Hematopoietic multipotent progenitor cell treated with erythropoietin and hydrocortisone succinate and interleukin-3 and kit ligand, for 4 days (in vitro differentiated cells): ENCODE measurements at regions not wholly inside any gene's neighbourhood (a gene's known extent, or its start where the extent isn't known, plus 50 kb on each side); places are given as distances from the start of the nearest gene placed in this dataset.
A peak's percentile ranks its signal among the peaks of the same experiment; 100 is the strongest.
"Not testable (repeated sequence)": the region's sequence is repeated elsewhere in the genome, so short reads cannot be mapped to it uniquely, and the experiment has no call there.

Experiments used
- DNase-seq: peaks from one replicate; pipeline ENCODE4 v3.0.0-alpha.2; 2015

DNA sequence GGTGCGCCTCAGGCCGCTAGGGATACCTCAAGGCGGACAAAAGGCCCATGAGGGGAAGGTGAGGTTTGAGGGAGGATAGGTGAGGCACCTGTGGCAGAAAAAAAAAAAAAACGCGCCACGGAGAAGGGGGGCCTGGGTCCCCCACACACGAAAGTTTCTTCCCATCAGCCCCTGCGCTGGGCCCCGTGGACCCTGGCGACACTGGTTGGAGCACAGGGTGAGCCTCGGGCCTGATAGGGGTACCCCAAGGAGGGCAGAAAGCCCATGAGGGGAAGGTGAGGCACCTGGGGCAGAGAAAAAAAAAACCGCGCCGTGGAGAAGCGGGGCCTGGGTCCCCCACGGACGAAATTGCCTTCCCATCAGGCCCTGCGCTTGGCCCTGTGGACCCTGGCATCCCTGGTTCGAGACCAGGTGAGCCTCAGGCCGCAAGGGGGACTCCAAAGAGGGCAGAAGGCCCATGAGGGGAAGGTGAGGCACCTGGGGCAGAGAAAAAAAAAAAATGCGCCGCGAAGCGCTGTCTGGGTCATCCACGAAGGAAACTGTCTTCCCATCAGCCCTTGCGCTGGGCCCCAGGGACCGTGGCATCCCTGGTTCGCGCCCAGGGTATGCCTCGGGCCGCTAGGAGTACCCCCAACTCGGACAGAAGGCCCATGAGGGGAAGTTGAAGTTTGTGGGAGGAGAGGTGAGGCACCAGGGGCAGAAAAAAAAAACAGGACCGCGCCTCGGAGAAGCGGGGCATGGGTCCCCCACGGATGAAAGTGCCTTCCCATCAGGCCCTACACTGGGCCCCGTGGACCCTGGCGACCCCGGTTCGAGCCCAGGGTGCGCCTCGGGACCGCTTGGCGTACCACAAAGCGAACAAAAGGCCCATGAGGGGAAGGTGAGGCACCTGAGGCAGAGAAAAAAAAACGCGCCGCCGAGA, 226.2 kb downstream of the CCDC74A start:
- DNase-seq = no peak

GRCh38 chr2:131754929-131755720, 227.4 kb downstream of the CCDC74A start:
- DNase-seq = no peak

DNA sequence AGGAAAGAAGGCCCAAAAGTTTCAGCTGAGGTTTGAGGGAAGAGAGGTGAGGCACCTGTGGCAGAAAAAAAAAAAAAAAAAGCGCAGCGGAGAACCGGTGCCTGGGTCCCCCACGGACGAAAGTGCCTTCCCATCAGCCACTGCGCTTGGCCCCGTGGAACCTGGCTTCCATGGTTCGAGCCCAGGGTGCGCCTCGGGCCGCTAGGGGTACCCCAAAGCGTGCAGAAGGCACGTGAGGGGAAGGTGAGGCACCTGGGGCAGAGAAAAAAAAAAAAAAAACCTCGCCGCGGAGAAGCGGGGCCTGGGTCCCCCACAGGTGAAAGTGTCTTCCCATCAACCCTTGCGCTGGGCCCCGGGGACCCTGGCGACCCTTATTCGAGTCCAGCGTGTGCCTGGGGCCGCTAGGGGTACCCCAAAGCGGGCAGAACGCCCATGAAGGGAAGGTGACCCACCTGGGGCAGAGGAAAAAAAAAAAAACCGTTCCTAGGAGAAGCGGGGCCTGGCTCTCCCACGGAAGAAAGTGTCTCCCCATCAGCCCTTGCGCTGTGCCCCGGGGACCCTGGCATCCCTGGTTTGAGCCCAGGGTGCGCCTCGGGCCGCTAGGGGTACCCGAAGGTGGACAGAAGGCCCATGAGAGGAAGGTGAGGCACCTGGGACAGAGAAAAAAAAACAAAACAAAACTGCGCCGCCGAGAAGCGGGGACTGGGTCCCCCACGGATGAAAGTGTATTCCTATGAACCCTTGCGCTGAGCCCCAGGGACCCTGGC, 228.6 kb downstream of the CCDC74A start:
- DNase-seq = no peak

DNA sequence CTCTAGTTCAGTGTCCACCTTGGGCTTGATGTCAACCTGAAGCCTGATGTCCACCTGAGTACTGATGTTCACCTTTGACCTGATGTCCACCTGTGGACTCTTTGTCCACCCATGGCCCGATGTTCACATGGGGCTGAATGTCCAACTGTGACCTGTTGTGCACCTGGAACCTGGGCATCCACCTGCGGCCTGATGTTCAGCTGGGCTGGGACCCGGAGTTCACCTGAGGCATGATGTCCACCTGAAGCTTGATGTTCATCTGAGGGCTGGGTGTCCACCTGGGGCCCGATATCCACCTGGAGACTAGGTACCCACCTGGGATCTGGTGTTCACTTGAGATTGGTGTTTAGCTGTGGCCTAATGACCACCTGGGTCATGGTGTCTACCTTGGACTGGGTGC, 231.3 kb downstream of the CCDC74A start:
- not testable (repeated sequence) for DNase-seq

DNA sequence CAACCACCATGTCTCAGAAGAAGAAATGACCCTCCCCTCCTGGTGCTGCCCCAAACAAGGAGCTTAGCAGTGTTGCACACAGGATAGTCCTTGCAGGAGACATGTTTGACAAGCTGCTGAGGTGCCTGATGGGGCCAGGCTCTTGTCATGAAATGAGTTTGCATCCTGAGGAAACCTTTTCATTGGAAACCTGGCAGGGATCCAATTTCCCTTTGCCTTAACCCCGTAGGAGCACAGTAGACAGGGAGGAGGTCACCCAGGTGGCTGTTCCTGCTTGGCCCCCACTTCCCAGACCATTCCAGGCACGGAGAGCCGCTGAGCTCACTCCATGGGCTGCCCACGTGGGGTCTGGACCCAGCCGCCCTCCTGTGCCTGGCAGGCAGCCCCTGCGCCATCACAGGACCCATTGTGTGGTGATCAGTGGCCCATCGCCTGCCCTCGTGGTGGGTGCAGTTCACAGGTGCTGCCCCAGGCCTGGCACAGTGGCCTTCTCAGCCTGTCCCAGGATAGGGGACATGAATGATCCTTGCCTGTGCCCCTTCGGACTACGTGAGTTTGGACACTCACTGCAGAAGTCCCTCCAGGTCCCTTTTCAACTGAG, 247.4 kb downstream of the CCDC74A start:
- not testable (repeated sequence) for DNase-seq

GRCh38 chr2:131775903-131776506, 248.3 kb downstream of the CCDC74A start:
- DNase-seq = not testable (repeated sequence)

- DNase-seq = not testable (repeated sequence)
Measured at GRCh38 chr2:131780446-131780845, 252.8 kb downstream of the CCDC74A start.

DNA sequence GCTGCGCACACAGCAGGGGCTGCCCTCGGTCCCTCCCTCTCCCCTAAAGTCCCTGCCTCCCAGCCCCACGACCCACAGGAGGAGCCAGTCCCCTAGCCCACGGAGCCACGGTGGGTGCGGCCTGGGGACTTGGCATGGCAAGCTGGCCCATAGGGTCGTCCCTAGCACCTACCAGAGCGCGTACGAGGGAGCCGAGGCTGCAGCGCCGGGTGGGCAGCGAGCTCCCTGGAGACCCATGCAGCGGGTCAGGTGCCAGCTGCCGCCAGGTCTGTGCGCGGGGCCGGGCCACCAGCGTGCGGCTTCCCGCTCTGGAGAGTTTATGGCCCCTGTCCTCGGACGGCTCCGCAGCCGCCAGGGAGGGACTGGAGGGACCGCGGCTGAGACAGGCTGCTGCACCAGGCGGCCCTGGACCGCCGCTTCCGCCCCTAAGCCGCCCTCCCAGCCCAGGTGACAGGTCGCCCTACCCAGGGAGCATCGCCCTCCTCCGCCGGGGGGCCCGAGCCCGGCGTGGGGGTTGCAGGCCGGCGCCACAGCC, 273.6 kb downstream of the CCDC74A start:
- no peak for DNase-seq

DNA sequence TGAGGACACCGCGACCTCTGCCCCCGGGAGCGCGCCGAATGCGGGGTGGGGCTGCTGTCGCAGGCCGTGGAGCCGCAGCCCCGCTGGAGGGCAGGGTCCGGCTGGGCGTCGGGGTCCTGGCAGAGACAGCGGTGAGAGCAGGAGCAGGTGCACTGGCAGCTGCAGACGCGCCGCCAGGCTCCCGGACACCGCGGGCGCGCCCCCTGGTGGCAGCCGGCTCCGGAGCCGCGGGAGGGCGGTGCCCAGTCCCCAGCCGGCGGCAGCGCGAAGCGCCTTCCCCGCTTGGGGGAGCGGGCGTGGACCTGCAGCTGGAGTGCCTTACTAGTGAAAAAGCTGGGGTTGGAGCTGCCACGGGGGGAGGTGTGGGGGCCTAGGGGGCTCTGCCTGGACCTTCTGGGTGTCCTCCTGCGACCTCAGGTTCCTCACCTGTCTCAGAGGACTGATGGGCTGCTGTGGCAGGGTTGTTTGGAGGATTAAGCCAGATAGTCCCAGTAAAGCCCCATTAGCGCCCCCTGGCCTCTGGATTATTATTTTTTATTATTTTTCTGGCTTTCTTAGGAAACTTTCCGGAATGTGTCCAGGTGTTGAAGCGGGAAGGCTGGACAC, 274.2 kb downstream of the CCDC74A start:
- DNase-seq = peak; percentile 78

DNA sequence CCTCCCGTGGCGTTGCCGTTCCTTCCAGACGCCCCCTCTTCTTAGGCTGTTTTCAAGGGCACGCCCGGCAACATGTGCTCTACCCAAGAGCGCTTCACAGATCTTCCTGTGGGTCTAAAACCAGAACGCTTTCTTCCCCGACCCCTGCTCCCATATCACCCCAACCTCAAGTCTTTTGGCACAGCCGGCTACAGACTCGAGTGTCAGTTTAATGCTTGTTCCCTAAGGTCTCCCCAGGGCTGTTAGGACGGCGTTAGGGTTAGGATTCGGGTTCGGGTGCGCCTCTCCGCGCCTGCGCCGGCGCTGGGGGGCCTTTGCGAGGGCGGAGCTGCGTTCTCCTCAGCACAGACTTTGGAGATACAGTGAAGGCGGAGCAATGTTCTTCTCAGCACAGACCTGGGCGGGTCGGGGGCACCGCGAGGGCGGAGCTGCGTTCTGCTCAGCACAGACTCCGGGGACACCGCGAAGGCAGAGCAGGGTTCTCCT, 274.7 kb downstream of the CCDC74A start:
- DNase-seq = peak; percentile 59

- DNase-seq = not testable (repeated sequence)
Measured at GRCh38 chr2:131803237-131803636, 275.5 kb downstream of the CCDC74A start.

DNA sequence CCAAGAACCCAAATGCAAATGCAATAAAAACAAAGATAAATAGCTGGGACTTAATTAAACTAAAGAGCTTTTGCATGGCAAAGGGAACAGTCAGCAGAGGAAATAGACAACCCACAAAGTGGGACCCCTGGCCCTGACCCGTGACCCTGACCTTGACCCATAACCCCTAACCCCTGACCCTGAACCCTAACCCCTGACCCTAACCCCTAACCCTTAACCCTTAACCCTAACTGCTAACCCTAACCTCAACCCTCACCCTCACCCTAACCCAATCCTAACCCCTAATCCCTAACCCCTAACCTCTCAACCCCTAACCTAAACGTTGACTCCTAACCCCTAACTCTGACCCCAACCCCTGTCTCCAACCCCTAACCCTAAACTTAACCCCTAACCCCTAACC, 284.9 kb downstream of the CCDC74A start:
- not testable (repeated sequence) for DNase-seq

- not testable (repeated sequence) for DNase-seq
Measured at GRCh38 chr2:131813378-131813777, 285.7 kb downstream of the CCDC74A start.

GRCh38 chr2:131818267-131818973, 290.7 kb downstream of the CCDC74A start:
- DNase-seq = not testable (repeated sequence)

DNA sequence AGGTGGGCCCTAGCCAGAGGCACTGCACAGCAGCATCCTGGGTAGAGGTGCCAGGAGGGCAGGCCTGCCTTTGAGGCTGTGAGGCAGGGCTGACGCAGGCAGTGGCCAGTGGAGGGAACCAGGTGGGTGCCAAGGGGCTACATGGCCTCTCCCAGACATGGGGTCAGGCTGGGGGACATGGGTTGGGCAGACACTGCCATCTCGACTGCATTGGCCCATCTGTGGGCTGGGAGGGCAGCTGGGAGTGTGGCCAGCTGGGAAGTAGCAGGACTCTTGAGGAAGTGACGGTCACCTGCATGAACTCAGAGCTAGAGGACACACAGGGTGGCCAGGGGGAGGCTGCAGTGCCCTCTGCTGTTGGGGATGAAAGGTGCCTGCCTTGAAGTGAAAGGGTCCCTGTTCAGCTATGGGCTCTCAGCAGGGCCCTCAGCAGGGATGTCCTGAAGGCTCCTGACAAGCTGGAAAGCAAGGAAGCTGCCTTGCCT, 294.6 kb downstream of the CCDC74A start:
- not testable (repeated sequence) for DNase-seq

DNA sequence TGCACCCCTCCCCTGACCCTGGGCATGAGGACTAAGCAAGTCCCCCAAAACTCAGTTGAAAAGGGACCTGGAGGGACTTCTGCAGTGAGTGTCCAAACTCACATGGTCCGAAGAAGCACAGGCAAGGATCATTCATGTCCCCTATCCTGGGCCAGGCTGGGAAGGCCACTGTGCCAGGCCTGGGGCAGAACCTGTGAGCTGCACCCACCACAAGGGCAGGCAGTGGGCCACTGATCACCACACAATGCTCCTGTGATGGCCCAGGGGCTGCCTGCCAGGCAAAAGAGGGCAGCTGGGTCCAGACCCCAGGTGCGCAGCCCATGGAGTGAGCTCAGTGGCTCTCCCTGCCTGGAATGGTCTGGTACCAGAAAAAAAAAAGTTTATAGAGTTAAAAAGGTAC, 295.4 kb downstream of the CCDC74A start:
- not testable (repeated sequence) for DNase-seq

DNA sequence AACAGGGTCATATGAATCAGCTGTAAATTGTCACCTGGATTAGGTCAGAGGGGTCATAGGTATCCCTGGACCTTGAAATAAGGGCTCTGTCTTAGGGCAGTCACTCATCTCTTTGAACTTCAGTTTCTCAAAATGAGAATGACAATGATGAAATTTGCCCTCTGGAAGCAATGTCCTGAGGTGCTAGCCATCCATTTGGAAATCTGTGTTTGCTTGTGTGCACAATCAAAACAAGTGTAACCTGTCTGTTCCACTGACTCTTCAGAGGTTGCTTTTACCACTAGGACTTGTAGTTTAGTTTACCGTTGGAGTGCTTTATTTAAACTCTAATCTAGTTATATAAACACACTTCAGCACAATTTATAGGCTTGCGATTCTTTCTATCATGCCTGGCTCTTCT, 297.3 kb downstream of the CCDC74A start:
- DNase-seq = not testable (repeated sequence)

- no peak for DNase-seq
Measured at GRCh38 chr2:131827481-131828163, 299.9 kb downstream of the CCDC74A start.

DNA sequence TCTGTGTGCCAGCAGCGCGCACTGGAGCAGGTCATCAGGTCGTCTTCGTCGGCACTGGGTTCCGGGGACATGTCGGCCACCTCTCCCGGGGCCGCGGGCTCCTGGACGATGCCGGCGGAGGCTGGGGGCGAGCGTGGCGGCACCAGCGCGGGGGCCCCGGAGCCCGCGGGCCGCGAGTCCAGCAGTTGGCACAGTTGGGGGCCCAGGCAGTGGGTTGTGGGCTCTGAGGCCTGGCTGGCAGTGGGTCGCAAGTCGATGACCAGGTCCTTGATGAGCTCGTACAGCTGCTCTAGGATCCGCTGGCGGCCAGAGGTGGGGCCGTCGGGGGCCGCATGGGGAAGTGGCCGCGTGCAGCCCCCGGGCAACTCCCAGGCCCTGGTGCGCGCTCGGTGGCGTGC, 300.5 kb downstream of the CCDC74A start:
- no peak for DNase-seq
